Type B pancreatic cell (in vitro differentiated cells): ENCODE measurements at regions not wholly inside any gene's neighbourhood (a gene's known extent, or its start where the extent isn't known, plus 50 kb on each side); places are given as distances from the start of the nearest gene placed in this dataset.
"Not testable (repeated sequence)": the region's sequence is repeated elsewhere in the genome, so short reads cannot be mapped to it uniquely, and the experiment has no call there.

ENCODE experiments used
- DNase-seq: peaks from one replicate; pipeline ENCODE4 v3.0.0; 2021; ENCODE audit warnings: mixed read lengths; ENCODE audit not compliant: unreplicated experiment; ENCODE audit errors: extremely low spot score
- H3K27ac Mint-ChIP-seq: 2 replicates; pipeline ENCODE4 v1.8.0; 2021; ENCODE audit warnings: mild to moderate bottlenecking, mixed read lengths
- H3K27me3 Mint-ChIP-seq: 2 replicates; pipeline ENCODE4 v1.8.0; 2021; ENCODE audit warnings: mixed read lengths
- H3K36me3 Mint-ChIP-seq: 2 replicates; pipeline ENCODE4 v1.8.0; 2021; ENCODE audit warnings: mixed read lengths
- H3K4me1 Mint-ChIP-seq: one replicate; pipeline ENCODE4 v1.8.0; 2021; ENCODE audit warnings: mixed read lengths; ENCODE audit not compliant: unreplicated experiment
- H3K4me3 Mint-ChIP-seq: 2 replicates; pipeline ENCODE4 v1.8.0; 2021; ENCODE audit warnings: mild to moderate bottlenecking, mixed read lengths
- H3K9me3 Mint-ChIP-seq: 2 replicates; pipeline ENCODE4 v1.8.0; 2021; ENCODE audit warnings: mixed read lengths
- TF ChIP-seq, protein P1 (sequence below): fragments of 200-600 bp; sonication (generic); conservative IDR thresholded peaks from 2 replicates; pipeline ENCODE4 v1.5.0; 2021; ENCODE audit warnings: antibody characterized with exemption, mild to moderate bottlenecking

DNA sequence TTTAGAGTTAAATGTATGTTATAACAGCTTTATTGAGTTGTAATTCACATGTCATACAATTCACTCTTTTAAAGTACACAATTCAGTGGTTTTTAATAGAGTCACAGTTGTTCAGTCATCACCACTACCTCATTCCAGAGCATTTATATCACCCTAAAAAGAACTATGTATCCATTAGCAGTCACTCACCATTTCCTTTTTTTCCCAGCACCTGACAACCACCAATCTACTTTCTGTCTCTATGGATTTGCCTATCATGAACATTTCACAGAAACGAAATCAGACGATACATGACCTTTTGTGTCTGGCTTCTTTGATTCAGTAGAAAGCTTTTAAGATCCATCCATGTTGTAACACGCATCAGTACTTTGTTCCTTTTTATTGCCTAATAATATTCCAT is 52.9 kb upstream of the FRAS1 start:
- no peaks in the 10 kb centered on the region for H3K36me3 Mint-ChIP-seq
- no peak overlapping the region for H3K4me3 Mint-ChIP-seq
- H3K9me3 Mint-ChIP-seq = peaks cover 4% of the 10 kb centered on the region
- H3K4me1 Mint-ChIP-seq = peaks cover 4% of the 10 kb centered on the region
- no peaks in the 10 kb centered on the region for H3K27me3 Mint-ChIP-seq
- TF ChIP-seq, protein P1, sequence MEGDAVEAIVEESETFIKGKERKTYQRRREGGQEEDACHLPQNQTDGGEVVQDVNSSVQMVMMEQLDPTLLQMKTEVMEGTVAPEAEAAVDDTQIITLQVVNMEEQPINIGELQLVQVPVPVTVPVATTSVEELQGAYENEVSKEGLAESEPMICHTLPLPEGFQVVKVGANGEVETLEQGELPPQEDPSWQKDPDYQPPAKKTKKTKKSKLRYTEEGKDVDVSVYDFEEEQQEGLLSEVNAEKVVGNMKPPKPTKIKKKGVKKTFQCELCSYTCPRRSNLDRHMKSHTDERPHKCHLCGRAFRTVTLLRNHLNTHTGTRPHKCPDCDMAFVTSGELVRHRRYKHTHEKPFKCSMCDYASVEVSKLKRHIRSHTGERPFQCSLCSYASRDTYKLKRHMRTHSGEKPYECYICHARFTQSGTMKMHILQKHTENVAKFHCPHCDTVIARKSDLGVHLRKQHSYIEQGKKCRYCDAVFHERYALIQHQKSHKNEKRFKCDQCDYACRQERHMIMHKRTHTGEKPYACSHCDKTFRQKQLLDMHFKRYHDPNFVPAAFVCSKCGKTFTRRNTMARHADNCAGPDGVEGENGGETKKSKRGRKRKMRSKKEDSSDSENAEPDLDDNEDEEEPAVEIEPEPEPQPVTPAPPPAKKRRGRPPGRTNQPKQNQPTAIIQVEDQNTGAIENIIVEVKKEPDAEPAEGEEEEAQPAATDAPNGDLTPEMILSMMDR = no peak
- DNase-seq = no peak
- no peak overlapping the region for H3K27ac Mint-ChIP-seq

DNA sequence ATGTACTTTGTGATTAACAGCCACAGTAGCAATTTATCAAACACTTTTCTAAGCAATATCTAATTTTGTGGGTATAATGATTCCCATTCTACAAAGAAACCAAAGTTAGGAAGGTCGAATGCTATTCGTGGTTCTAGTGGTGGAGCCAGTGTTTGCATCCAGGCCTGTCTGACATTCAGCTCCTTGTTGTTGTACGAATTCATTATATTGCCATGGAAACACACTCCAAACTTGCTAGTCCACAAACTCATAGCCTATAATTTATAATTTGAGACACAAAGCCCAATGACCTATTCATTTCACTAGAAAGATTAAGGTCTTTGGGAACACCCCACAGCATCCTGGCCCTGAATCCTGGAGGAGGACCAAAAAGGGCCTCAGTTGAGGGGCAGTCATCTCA is 52.0 kb upstream of the FRAS1 start:
- H3K36me3 Mint-ChIP-seq = no peaks in the 10 kb centered on the region
- TF ChIP-seq, protein P1 = no peak
- H3K27ac Mint-ChIP-seq = peak overlapping the region; percentile 19
- DNase-seq = no peak
- H3K4me1 Mint-ChIP-seq = peaks cover 4% of the 10 kb centered on the region
- no peak overlapping the region for H3K4me3 Mint-ChIP-seq
- H3K27me3 Mint-ChIP-seq = no peaks in the 10 kb centered on the region
- peaks cover 4% of the 10 kb centered on the region for H3K9me3 Mint-ChIP-seq

DNA sequence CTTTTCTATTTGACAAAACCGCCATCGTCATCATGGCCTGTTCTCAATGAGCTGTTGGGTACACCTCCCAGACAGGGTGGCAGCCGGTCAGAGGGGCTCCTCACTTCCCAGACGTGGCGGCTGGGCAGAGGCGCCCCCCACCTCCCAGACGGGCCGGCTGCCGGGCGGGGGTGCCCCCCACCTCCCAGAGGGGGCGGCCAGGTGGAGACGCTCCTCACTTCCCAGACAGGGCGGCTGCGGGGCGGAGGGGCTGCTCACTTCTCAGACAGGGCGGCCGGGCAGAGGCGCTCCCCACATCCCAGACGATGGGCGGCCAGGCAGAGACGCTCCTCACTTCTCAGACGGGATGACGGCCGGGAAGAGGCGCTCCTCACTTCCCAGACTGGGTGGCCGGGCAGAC is 50.1 kb upstream of the FRAS1 start:
- not testable (repeated sequence) for DNase-seq, H3K27me3 Mint-ChIP-seq, H3K4me3 Mint-ChIP-seq, H3K27ac Mint-ChIP-seq, H3K4me1 Mint-ChIP-seq, H3K36me3 Mint-ChIP-seq
- H3K9me3 Mint-ChIP-seq = peaks cover 12% of the 10 kb centered on the region
